PC-9 (cell line): ENCODE measurements at regions not wholly inside any gene's neighbourhood (a gene's known extent, or its start where the extent isn't known, plus 50 kb on each side); places are given as distances from the start of the nearest gene placed in this dataset.

Experiments used
- BruUV-seq: library from RNA; stranded (reverse); fragments of 400-500 nt; replicated peaks from 2 replicates; lab custom pipeline; 2021; lab: Mats Ljungman, UMichigan
- CTCF ChIA-PET: fragments of 300-600 bp; sonication (Branson Sonifier 250); formaldehyde crosslinking; loops from one replicate; lab custom pipeline; 2022; ENCODE audit warnings: antibody characterized with exemption; lab: Charles Lee
- POLR2A ChIA-PET: fragments of 300-600 bp; sonication (Branson Sonifier 250); formaldehyde crosslinking; loops from one replicate; lab custom pipeline; 2022; ENCODE audit warnings: antibody characterized with exemption; ENCODE audit not compliant: unreplicated experiment; lab: Charles Lee
- DNase-seq, 2 experiments: peaks; one replicate each; pipeline versions ENCODE4 v3.0.0 to v3.0.0-alpha.2; 2015 to 2022; ENCODE audit warnings: mixed read lengths in 1 of 2
- H2AFZ ChIP-seq: fragments of 200-600 bp; sonication (generic); 2 replicates; pipeline ENCODE4 v1.8.1; 2017; ENCODE audit warnings: antibody characterized with exemption
- H3F3A ChIP-seq: fragments of 200-600 bp; sonication (generic); 2 replicates; pipeline ENCODE4 v1.8.1; 2017; ENCODE audit warnings: antibody characterized with exemption, mild to moderate bottlenecking, low read depth; ENCODE audit not compliant: insufficient read depth
- H3K27ac ChIP-seq: fragments of 200-600 bp; sonication (generic); 2 replicates; pipeline ENCODE4 v1.6.1; 2016; ENCODE audit warnings: mixed run types
- H3K27me3 ChIP-seq: fragments of 200-600 bp; sonication (generic); 2 replicates; pipeline ENCODE4 v1.6.1; 2016; ENCODE audit warnings: low read depth, mixed run types; ENCODE audit not compliant: insufficient read depth
- H3K36me3 ChIP-seq: fragments of 200-600 bp; sonication (generic); 2 replicates; pipeline ENCODE4 v1.6.1; 2016; ENCODE audit warnings: low read depth, mixed run types
- H3K4me1 ChIP-seq: fragments of 200-600 bp; sonication (generic); replicated peaks from 2 replicates; pipeline ENCODE4 v1.6.1; 2016; ENCODE audit warnings: mixed run types; ENCODE audit not compliant: insufficient read depth
- H3K4me2 ChIP-seq: fragments of 200-600 bp; sonication (generic); 2 replicates; pipeline ENCODE4 v1.6.1; 2017; ENCODE audit warnings: mixed run types
- H3K4me3 ChIP-seq: fragments of 200-600 bp; sonication (generic); 2 replicates; pipeline ENCODE4 v1.6.1; 2016; ENCODE audit warnings: mixed run types
- H3K79me2 ChIP-seq: fragments of 200-600 bp; sonication (generic); 2 replicates; pipeline ENCODE4 v1.6.1; 2017; ENCODE audit warnings: low read depth, mixed run types
- H3K9me2 ChIP-seq: fragments of 200-600 bp; sonication (generic); 2 replicates; pipeline ENCODE4 v1.8.1; 2017; ENCODE audit warnings: mild to moderate bottlenecking; ENCODE audit not compliant: insufficient read depth
- H3K9me3 ChIP-seq: fragments of 200-600 bp; sonication (generic); 2 replicates; pipeline ENCODE4 v1.8.1; 2016; ENCODE audit warnings: low read depth; ENCODE audit not compliant: insufficient read depth
- H4K20me1 ChIP-seq: fragments of 200-600 bp; sonication (generic); 2 replicates; pipeline ENCODE4 v1.8.1; 2017; ENCODE audit not compliant: insufficient read depth
- CTCF ChIP-seq: fragments of 200-600 bp; sonication (generic); conservative IDR thresholded peaks from 2 replicates; pipeline ENCODE4 v1.6.1; 2017; ENCODE audit warnings: mixed run types, antibody characterized with exemption, mild to moderate bottlenecking, moderate library complexity
- EZH2 ChIP-seq: fragments of 200-600 bp; sonication (generic); IDR thresholded peaks from 2 replicates; pipeline ENCODE4 v1.8.0; 2017; ENCODE audit warnings: antibody characterized with exemption, low read depth
- intact Hi-C: fragments of 100-400 bp; cut with micrococcal nuclease; formaldehyde crosslinking; loops from one replicate; pipeline ENCODE4 v1.10.0; 2022; ENCODE audit not compliant: unreplicated experiment

- no TSS peak for BruUV-seq
- H3K9me3 ChIP-seq, result no peaks in the 10 kb centered on the region
- CTCF ChIA-PET, result no interaction called here
Observed at GRCh38 chr4:60565558-60565957, 634.6 kb upstream of the ADGRL3 start.

GRCh38 chr4:60575336-60575735, 624.8 kb upstream of the ADGRL3 start:
- intact Hi-C loops, result no loop called here
- POLR2A ChIA-PET, result no interaction called here
- no peak overlapping the region for H3K4me2 ChIP-seq
- H3K27ac ChIP-seq, result no peak overlapping the region
- H3K79me2 ChIP-seq, result no peaks in the 10 kb centered on the region
- no peaks in the 10 kb centered on the region for H3K9me2 ChIP-seq
- DNase-seq, result no peak
- no peaks in the 10 kb centered on the region for H4K20me1 ChIP-seq
- no peaks in the 10 kb centered on the region for H3K4me1 ChIP-seq
- no peaks in the 10 kb centered on the region for H3F3A ChIP-seq
- H3K4me3 ChIP-seq, result no peak overlapping the region
- TF ChIP-seq CTCF (no peak), EZH2 (no peak)
- no peaks in the 10 kb centered on the region for H3K27me3 ChIP-seq
- no peaks in the 10 kb centered on the region for H3K9me3 ChIP-seq
- H2AFZ ChIP-seq, result no peak overlapping the region
- no peaks in the 10 kb centered on the region for H3K36me3 ChIP-seq
- BruUV-seq, result no TSS peak
- CTCF ChIA-PET, result no interaction called here

More at GRCh38 chr4:60565558-60565957, 634.6 kb upstream of the ADGRL3 start:
- TF ChIP-seq CTCF (no peak), EZH2 (no peak)
- no peaks in the 10 kb centered on the region for H3K79me2 ChIP-seq
- no peaks in the 10 kb centered on the region for H3K4me1 ChIP-seq
- no peak for DNase-seq
- H3K27me3 ChIP-seq, result no peaks in the 10 kb centered on the region
- H3F3A ChIP-seq, result no peaks in the 10 kb centered on the region
- POLR2A ChIA-PET, result no interaction called here
- no peaks in the 10 kb centered on the region for H3K36me3 ChIP-seq
- H3K4me3 ChIP-seq, result no peak overlapping the region
- no peaks in the 10 kb centered on the region for H3K9me2 ChIP-seq
- H4K20me1 ChIP-seq, result no peaks in the 10 kb centered on the region
- H3K4me2 ChIP-seq, result no peak overlapping the region
- intact Hi-C loops, result no loop called here
- no peak overlapping the region for H3K27ac ChIP-seq
- no peak overlapping the region for H2AFZ ChIP-seq

- Histone ChIP-seq H2AFZ (no peak overlapping the region), H3K4me1 (no peaks in the 10 kb centered on the region), H3K36me3 (no peaks in the 10 kb centered on the region), H3K27ac (no peak overlapping the region), H3K79me2 (no peaks in the 10 kb centered on the region), H4K20me1 (no peaks in the 10 kb centered on the region), H3F3A (no peaks in the 10 kb centered on the region), H3K4me3 (no peak overlapping the region), H3K4me2 (no peak overlapping the region), H3K9me3 (no peaks in the 10 kb centered on the region), H3K9me2 (no peaks in the 10 kb centered on the region), H3K27me3 (no peaks in the 10 kb centered on the region)
- BruUV-seq, result no TSS peak
- intact Hi-C loops, result no loop called here
- no peak for DNase-seq
- POLR2A ChIA-PET, result no interaction called here
- TF ChIP-seq EZH2 (no peak), CTCF (no peak)
- CTCF ChIA-PET, result no interaction called here
Observed at GRCh38 chr4:60579335-60579734, 620.8 kb upstream of the ADGRL3 start.
